Right atrium auricular region (tissue), 2 donors: ENCODE measurements at regions not wholly inside any gene's neighbourhood (a gene's known extent, or its start where the extent isn't known, plus 50 kb on each side); places are given as distances from the start of the nearest gene placed in this dataset.

ENCODE experiments used
- DNase-seq: peaks from one replicate; pipeline ENCODE4 v3.0.0-alpha.2; 2019; ENCODE audit warnings: low spot score
- H3K27ac ChIP-seq, 2 donors: fragments of 200-600 bp; sonication (generic); 1 replicate in 1 of 2; 2 replicates in 1 of 2; pipeline ENCODE4 v1.5.1; 2016 to 2019
- H3K27me3 ChIP-seq, 2 donors: fragments of 200-600 bp; sonication (generic); one replicate each; pipeline versions ENCODE4 v1.5.1 to v1.6.0; 2017 to 2019
- H3K36me3 ChIP-seq: fragments of 200-600 bp; sonication (generic); one replicate; pipeline ENCODE4 v1.5.1; 2016
- H3K4me1 ChIP-seq, 2 donors: fragments of 200-600 bp; sonication (generic); one replicate each; pipeline versions ENCODE4 v1.5.1 to v1.6.0; 2017 to 2019
- H3K4me3 ChIP-seq, 2 donors: fragments of 200-600 bp; sonication (generic); 1 replicate in 1 of 2; 2 replicates in 1 of 2; pipeline ENCODE4 v1.5.1; 2017 to 2019; ENCODE audit warnings: mild to moderate bottlenecking in 1 of 2, moderate library complexity in 1 of 2
- H3K9me3 ChIP-seq, 2 donors: fragments of 200-600 bp; sonication (generic); one replicate each; pipeline ENCODE4 v1.5.1; 2019
- CTCF ChIP-seq, 2 donors: fragments of 200-600 bp; sonication (generic); IDR thresholded peaks; one replicate each; pipeline ENCODE4 v1.5.1; 2019; ENCODE audit warnings: antibody characterized with exemption in 2 of 2

- no peaks in the 10 kb centered on the region for H3K27me3 ChIP-seq
- H3K27ac ChIP-seq = no peak overlapping the region
- no peak for DNase-seq
- no peaks in the 10 kb centered on the region for H3K4me1 ChIP-seq
- no peaks in the 10 kb centered on the region for H3K36me3 ChIP-seq
- no peaks in the 10 kb centered on the region for H3K9me3 ChIP-seq
- no peak overlapping the region for H3K4me3 ChIP-seq
- no peak for TF ChIP-seq CTCF (IDR thresholded peaks at IDR 0.05)
These were observed 556.4 kb downstream of the SLC6A15 start for GRCh38 chr12:84356224-84356623.

GRCh38 chr12:84355561-84355960 is 557.0 kb downstream of the SLC6A15 start:
- Histone ChIP-seq H3K9me3 (no peaks in the 10 kb centered on the region), H3K36me3 (no peaks in the 10 kb centered on the region), H3K27me3 (no peaks in the 10 kb centered on the region), H3K4me1 (no peaks in the 10 kb centered on the region), H3K4me3 (no peak overlapping the region), H3K27ac (no peak overlapping the region)
- TF ChIP-seq CTCF (IDR thresholded peaks at IDR 0.05) = no peak
- DNase-seq = peak; percentile 18

GRCh38 chr12:84348582-84348981 is 564.0 kb downstream of the SLC6A15 start:
- TF ChIP-seq CTCF (IDR thresholded peaks at IDR 0.05) = no peak
- Histone ChIP-seq H3K4me1 (no peaks in the 10 kb centered on the region), H3K27me3 (no peaks in the 10 kb centered on the region), H3K4me3 (no peak overlapping the region), H3K9me3 (peaks cover 0 to 10% of the 10 kb centered on the region in 2 donors), H3K36me3 (no peaks in the 10 kb centered on the region), H3K27ac (no peak overlapping the region)
- no peak for DNase-seq

GRCh38 chr12:84341467-84342193 is 571.0 kb downstream of the SLC6A15 start:
- Histone ChIP-seq H3K9me3 (peaks cover 3 to 10% of the 10 kb centered on the region in 2 donors), H3K4me3 (no peak overlapping the region), H3K27ac (no peak overlapping the region), H3K27me3 (no peaks in the 10 kb centered on the region), H3K4me1 (no peaks in the 10 kb centered on the region), H3K36me3 (no peaks in the 10 kb centered on the region)
- DNase-seq = no peak
- no peak for TF ChIP-seq CTCF (IDR thresholded peaks at IDR 0.05)

GRCh38 chr12:84336231-84336630 is 576.4 kb downstream of the SLC6A15 start:
- no peaks in the 10 kb centered on the region for H3K36me3 ChIP-seq
- no peaks in the 10 kb centered on the region for H3K27me3 ChIP-seq
- no peak for TF ChIP-seq CTCF (IDR thresholded peaks at IDR 0.05)
- no peaks in the 10 kb centered on the region for H3K4me1 ChIP-seq
- no peak overlapping the region for H3K4me3 ChIP-seq
- H3K27ac ChIP-seq = no peak overlapping the region
- DNase-seq = no peak
- H3K9me3 ChIP-seq = peaks cover 0 to 3% of the 10 kb centered on the region in 2 donors

GRCh38 chr12:84329938-84330337 is 582.7 kb downstream of the SLC6A15 start:
- no peaks in the 10 kb centered on the region for H3K27me3 ChIP-seq
- no peak overlapping the region for H3K4me3 ChIP-seq
- H3K36me3 ChIP-seq = no peaks in the 10 kb centered on the region
- H3K27ac ChIP-seq = no peak overlapping the region
- no peak for TF ChIP-seq CTCF (IDR thresholded peaks at IDR 0.05)
- H3K4me1 ChIP-seq = no peaks in the 10 kb centered on the region
- DNase-seq = no peak
- no peaks in the 10 kb centered on the region for H3K9me3 ChIP-seq
